Testis (tissue), 2 donors: ENCODE measurements at regions not wholly inside any gene's neighbourhood (a gene's known extent, or its start where the extent isn't known, plus 50 kb on each side); places are given as distances from the start of the nearest gene placed in this dataset.

Source experiments
- DNase-seq: peaks from one replicate; pipeline ENCODE4 v3.0.0-alpha.2; 2019
- H3K27ac ChIP-seq, 2 donors: fragments of 200-600 bp; sonication (generic); one replicate each; pipeline ENCODE4 v1.5.1; 2019
- H3K27me3 ChIP-seq: fragments of 200-600 bp; sonication (generic); one replicate; pipeline ENCODE4 v1.5.1; 2019
- H3K36me3 ChIP-seq: fragments of 200-600 bp; sonication (generic); one replicate; pipeline ENCODE4 v1.5.1; 2017; ENCODE audit warnings: low read depth; ENCODE audit errors: missing control alignments
- H3K4me1 ChIP-seq: fragments of 200-600 bp; sonication (generic); one replicate; pipeline ENCODE4 v1.5.1; 2019
- H3K4me3 ChIP-seq, 2 donors: fragments of 200-600 bp; sonication (generic); one replicate each; pipeline ENCODE4 v1.5.1; 2017 to 2019
- H3K9me3 ChIP-seq: fragments of 200-600 bp; sonication (generic); one replicate; pipeline ENCODE4 v1.5.1; 2017
- POLR2A ChIP-seq: fragments of 450-650 bp; IDR thresholded peaks from one replicate; pipeline ENCODE4 v1.6.1; 2017; ENCODE audit warnings: antibody characterized with exemption, mild to moderate bottlenecking, moderate library complexity
- WGBS, 2 donors: methylation state at CpG; one replicate each; pipeline ENCODE4 v1.1.5; 2018; 5-methylcytosine and 5-hydroxymethylcytosine counted together
- intact Hi-C: fragments of 100-400 bp; cut with DNase I; formaldehyde crosslinking; loops from one replicate; pipeline ENCODE4 v1.15.1; 2023; ENCODE audit warnings: low total_unique reads
- TF ChIP-seq, protein P1 (sequence below), 3 experiments: fragments of 450-650 bp in 2 of 3; fragments of 200-600 bp in 1 of 3; sonication (generic) in 1 of 3; IDR thresholded peaks; one replicate each; pipeline ENCODE4 v1.5.1; 2016 to 2019; ENCODE audit warnings: antibody characterized with exemption in 3 of 3, mild to moderate bottlenecking in 2 of 3, moderate library complexity in 1 of 3

DNA sequence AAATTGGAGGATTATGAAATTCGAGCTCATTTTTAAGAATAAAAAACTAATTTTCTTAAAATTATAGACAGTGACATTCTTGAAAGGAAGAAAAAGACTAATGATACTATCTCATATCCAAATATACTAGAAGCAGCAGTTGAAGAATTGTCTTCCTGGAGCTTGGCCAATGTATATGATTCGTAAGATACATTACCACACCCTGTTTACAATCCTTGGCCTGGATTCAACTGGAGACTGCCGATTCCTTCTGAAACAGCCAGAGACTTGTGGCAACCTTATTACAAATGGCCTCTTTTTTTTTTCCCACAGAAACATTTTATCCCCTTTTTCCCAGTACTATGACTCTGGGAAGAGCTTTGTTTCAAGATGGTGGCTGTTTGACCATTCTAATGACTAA, 571.2 kb upstream of the FAT1 start:
- intact Hi-C loops: no loop called here
- no peaks in the 10 kb centered on the region for H3K4me1 ChIP-seq
- no peak overlapping the region for H3K4me3 ChIP-seq
- no peaks in the 10 kb centered on the region for H3K36me3 ChIP-seq
- no peaks in the 10 kb centered on the region for H3K9me3 ChIP-seq
- 79 to 85% methylated on average over 3 of the region's 3 CpGs for WGBS, 2 donors
- no peak overlapping the region for H3K27ac ChIP-seq
- DNase-seq: no peak
- TF ChIP-seq, protein P1, sequence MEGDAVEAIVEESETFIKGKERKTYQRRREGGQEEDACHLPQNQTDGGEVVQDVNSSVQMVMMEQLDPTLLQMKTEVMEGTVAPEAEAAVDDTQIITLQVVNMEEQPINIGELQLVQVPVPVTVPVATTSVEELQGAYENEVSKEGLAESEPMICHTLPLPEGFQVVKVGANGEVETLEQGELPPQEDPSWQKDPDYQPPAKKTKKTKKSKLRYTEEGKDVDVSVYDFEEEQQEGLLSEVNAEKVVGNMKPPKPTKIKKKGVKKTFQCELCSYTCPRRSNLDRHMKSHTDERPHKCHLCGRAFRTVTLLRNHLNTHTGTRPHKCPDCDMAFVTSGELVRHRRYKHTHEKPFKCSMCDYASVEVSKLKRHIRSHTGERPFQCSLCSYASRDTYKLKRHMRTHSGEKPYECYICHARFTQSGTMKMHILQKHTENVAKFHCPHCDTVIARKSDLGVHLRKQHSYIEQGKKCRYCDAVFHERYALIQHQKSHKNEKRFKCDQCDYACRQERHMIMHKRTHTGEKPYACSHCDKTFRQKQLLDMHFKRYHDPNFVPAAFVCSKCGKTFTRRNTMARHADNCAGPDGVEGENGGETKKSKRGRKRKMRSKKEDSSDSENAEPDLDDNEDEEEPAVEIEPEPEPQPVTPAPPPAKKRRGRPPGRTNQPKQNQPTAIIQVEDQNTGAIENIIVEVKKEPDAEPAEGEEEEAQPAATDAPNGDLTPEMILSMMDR (IDR thresholded peaks at IDR 0.05): no peak
- TF ChIP-seq POLR2A: no peak
- H3K27me3 ChIP-seq: no peaks in the 10 kb centered on the region

DNA sequence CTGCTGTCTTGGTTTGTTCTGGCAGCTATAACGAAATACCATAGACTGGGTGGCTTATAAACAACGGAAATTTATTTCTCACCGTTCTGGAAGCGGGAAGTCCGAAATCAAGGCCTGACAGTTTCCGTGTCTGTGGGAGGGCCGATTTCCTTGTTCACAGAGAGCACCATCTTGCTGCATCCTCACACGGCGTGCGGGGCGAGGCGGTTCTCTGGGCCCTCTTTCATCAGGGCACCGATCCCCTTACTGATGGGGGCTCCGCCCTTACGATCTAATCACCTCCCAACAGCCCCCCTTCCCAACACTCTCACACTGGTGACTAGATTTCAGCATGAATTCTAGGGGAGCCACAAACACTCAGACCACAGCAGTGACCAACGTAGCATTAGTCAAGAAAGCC, 578.3 kb upstream of the FAT1 start:
- TF ChIP-seq POLR2A: no peak
- TF ChIP-seq, protein P1 (IDR thresholded peaks at IDR 0.05): no peak
- Histone ChIP-seq H3K9me3 (no peaks in the 10 kb centered on the region), H3K4me3 (peak overlapping the region in 1 of 2 donors; percentile 17), H3K36me3 (no peaks in the 10 kb centered on the region), H3K27ac (no peak overlapping the region), H3K4me1 (no peaks in the 10 kb centered on the region), H3K27me3 (no peaks in the 10 kb centered on the region)
- intact Hi-C loops: no loop called here
- 37 to 76% methylated on average over 14 to 16 of the region's 16 CpGs for WGBS, 2 donors
- DNase-seq: peak; percentile 15

DNA sequence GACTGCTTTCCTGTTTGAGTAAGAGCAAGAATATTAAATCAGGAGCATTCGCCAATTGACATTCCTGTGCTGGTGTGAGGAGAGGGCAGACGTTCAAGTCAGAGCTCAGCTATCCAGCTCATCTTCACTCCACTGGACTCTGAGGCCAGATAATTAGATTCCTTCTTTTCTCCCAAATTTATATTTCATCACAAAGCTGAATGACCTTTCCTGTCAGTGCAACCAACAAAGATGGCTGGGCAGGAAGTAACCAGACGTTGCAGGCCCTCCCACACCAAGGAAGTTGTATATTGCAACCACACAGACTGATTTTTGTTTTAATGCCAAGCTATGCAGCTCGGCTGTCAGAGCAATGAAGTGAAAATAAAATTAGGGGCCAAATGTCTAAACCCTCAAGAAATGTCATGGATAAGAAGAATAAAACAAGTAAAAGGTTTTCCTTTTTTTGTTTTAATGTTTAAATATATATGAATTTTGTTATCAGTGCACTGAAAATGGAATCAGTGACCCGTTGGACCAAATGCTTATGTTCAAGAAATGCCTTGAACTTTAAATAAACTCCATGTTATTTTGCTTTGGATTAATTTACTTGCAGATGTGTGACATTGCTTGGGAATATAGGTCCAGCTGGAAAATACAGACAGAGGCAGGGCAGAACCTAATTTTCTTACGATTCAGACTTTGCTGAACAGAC, 578.9 kb upstream of the FAT1 start:
- no peaks in the 10 kb centered on the region for H3K36me3 ChIP-seq

DNA sequence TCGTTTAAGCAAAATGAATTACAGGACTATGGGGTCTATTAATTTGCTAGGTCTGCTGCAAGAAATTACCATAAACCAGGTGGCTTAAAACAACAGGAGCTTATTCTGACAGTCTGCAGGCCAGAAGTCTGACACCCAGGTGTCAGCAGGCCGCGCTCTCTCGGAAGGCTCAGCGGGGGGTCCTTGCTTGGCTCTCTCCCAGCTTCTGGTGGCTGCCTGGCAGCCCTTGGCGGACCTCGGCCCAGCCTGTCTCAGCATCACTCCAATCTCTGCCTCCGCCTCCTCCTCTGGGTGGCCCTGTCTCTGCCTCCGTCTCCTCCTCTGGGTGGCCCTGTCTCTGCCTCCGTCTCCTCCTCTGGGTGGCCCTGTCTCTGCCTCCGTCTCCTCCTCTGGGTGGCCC, 580.5 kb upstream of the FAT1 start:
- 94 to 96% methylated on average over 9 to 11 of the region's 11 CpGs for WGBS, 2 donors
- Histone ChIP-seq H3K4me1 (no peaks in the 10 kb centered on the region), H3K27ac (no peak overlapping the region), H3K4me3 (no peak overlapping the region), H3K36me3 (no peaks in the 10 kb centered on the region), H3K27me3 (no peaks in the 10 kb centered on the region), H3K9me3 (no peaks in the 10 kb centered on the region)
- TF ChIP-seq POLR2A: no peak
- TF ChIP-seq, protein P1 (IDR thresholded peaks at IDR 0.05): no peak
- intact Hi-C loops: no loop called here
- DNase-seq: no peak

More for the DNA sequence above, 578.9 kb upstream of the FAT1 start:
- TF ChIP-seq, protein P1 (IDR thresholded peaks at IDR 0.05): no peak
- no peak for TF ChIP-seq POLR2A
- no peaks in the 10 kb centered on the region for H3K27me3 ChIP-seq
- DNase-seq: no peak
- H3K9me3 ChIP-seq: no peaks in the 10 kb centered on the region
- no peak overlapping the region for H3K27ac ChIP-seq
- WGBS, 2 donors: 34 to 40% methylated on average over 6 of the region's 6 CpGs
- H3K4me1 ChIP-seq: no peaks in the 10 kb centered on the region
- intact Hi-C loops: no loop called here
- H3K4me3 ChIP-seq: no peak overlapping the region

DNA sequence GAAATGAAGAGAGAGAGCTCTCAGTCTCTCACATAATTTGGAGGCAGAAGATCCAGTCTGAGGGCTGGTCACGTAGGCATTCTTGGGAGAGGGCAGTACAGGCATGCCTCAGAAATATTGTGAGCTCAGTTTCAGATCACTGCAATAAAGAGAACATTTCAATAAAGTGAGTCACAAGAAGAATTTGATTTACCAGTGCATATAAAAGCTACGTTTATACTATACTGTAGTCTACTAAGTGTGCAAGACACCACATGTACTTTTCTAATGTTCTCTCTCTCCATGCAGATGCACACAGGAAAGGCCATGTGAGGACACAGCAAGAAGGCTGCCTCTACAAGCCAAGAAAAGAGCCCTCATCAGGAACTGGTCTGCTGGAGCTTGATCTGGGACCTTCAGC, 583.5 kb upstream of the FAT1 start:
- H3K4me1 ChIP-seq: no peaks in the 10 kb centered on the region
- no peaks in the 10 kb centered on the region for H3K27me3 ChIP-seq
- intact Hi-C loops: no loop called here
- TF ChIP-seq, protein P1 (IDR thresholded peaks at IDR 0.05): no peak
- no peak for TF ChIP-seq POLR2A
- no peak overlapping the region for H3K27ac ChIP-seq
- no peaks in the 10 kb centered on the region for H3K36me3 ChIP-seq
- WGBS, 2 donors: 75 to 88% methylated on average over 2 of the region's 2 CpGs
- H3K9me3 ChIP-seq: no peaks in the 10 kb centered on the region
- H3K4me3 ChIP-seq: no peak overlapping the region
- DNase-seq: no peak
